Breast epithelium (tissue), 4 donors: ENCODE measurements at regions not wholly inside any gene's neighbourhood (a gene's known extent, or its start where the extent isn't known, plus 50 kb on each side); places are given as distances from the start of the nearest gene placed in this dataset.
"Not testable (repeated sequence)": the region's sequence is repeated elsewhere in the genome, so short reads cannot be mapped to it uniquely, and the experiment has no call there.

Source experiments
- DNase-seq, 2 donors: peaks; one replicate each; pipeline ENCODE4 v3.0.0-alpha.2; 2019; ENCODE audit warnings: low spot score in 2 of 2
- H3K27ac ChIP-seq, 2 donors: fragments of 200-600 bp; sonication (generic) in 1 of 2; one replicate each; pipeline ENCODE4 v1.5.1; 2016 to 2019; ENCODE audit warnings: mild to moderate bottlenecking in 1 of 2
- H3K27me3 ChIP-seq, 2 donors: fragments of 200-600 bp; sonication (generic) in 1 of 2; one replicate each; pipeline versions ENCODE4 v1.5.1 to v1.6.0; 2017 to 2019; ENCODE audit warnings: control low read depth in 1 of 2, mild to moderate bottlenecking in 1 of 2
- H3K36me3 ChIP-seq: fragments of 200-600 bp; one replicate; pipeline ENCODE4 v1.5.1; 2019
- H3K4me1 ChIP-seq, 2 donors: fragments of 200-600 bp; sonication (generic); one replicate each; pipeline ENCODE4 v1.5.1; 2016 to 2019; ENCODE audit warnings: control low read depth in 1 of 2
- H3K4me3 ChIP-seq, 3 donors: fragments of 200-600 bp; sonication (generic); 1 replicate in 2 of 3; 2 replicates in 1 of 3; pipeline ENCODE4 v1.5.1; 2016 to 2019; ENCODE audit warnings: mild to moderate bottlenecking in 3 of 3, moderate library complexity in 2 of 3
- H3K9me3 ChIP-seq, 2 donors: fragments of 200-600 bp; sonication (generic) in 1 of 2; one replicate each; pipeline ENCODE4 v1.5.1; 2016 to 2019; ENCODE audit warnings: control low read depth in 1 of 2
- CTCF ChIP-seq, 3 donors: fragments of 450-650 bp; IDR thresholded peaks; one replicate each; pipeline ENCODE4 v1.5.1; 2016 to 2017; ENCODE audit warnings: antibody characterized with exemption in 3 of 3, mild to moderate bottlenecking in 3 of 3, moderate library complexity in 3 of 3
- POLR2A ChIP-seq: fragments of 450-650 bp; IDR thresholded peaks from one replicate; pipeline ENCODE4 v1.6.1; 2016; ENCODE audit warnings: antibody characterized with exemption, mild to moderate bottlenecking, moderate library complexity
- POLR2AphosphoS5 ChIP-seq, 3 donors: sonication (generic); formaldehyde crosslinking; IDR thresholded peaks; one replicate each; pipeline ENCODE4 v1.6.1; 2017; ENCODE audit warnings: antibody characterized with exemption in 3 of 3
- intact Hi-C: fragments of 100-400 bp; cut with DNase I; formaldehyde crosslinking; loops from one replicate; pipeline ENCODE4 v1.15.1; 2023; ENCODE audit warnings: low total_unique reads

- DNase-seq = no peak
- Histone ChIP-seq H3K36me3 (no peaks in the 10 kb centered on the region), H3K4me1 (no peaks in the 10 kb centered on the region), H3K4me3 (no peak overlapping the region), H3K27me3 (no peaks in the 10 kb centered on the region), H3K9me3 (peaks cover 9 to 18% of the 10 kb centered on the region in 2 donors), H3K27ac (no peak overlapping the region)
- TF ChIP-seq CTCF (IDR thresholded peaks at IDR 0.05) = no peak
- no peak for TF ChIP-seq POLR2A
- TF ChIP-seq POLR2AphosphoS5 (IDR thresholded peaks at IDR 0.05) = no peak
- intact Hi-C loops = loop anchor here (10.0 kb wide), 1 partner anchor 1067 kb away; no protein-coding TSS in a partner anchor
Measured at GRCh38 chr2:71961289-71962027, 186.2 kb downstream of the CYP26B1 start.

- Histone ChIP-seq H3K36me3 (no peaks in the 10 kb centered on the region), H3K27me3 (no peaks in the 10 kb centered on the region), H3K4me3 (no peak overlapping the region), H3K27ac (no peak overlapping the region), H3K4me1 (no peaks in the 10 kb centered on the region), H3K9me3 (peaks cover 9 to 18% of the 10 kb centered on the region in 2 donors)
- no peak for DNase-seq
- TF ChIP-seq POLR2AphosphoS5 (IDR thresholded peaks at IDR 0.05) = no peak
- TF ChIP-seq POLR2A = no peak
- no peak for TF ChIP-seq CTCF (IDR thresholded peaks at IDR 0.05)
- intact Hi-C loops = no loop called here
Measured at GRCh38 chr2:71959494-71959893, 188.2 kb downstream of the CYP26B1 start.

GRCh38 chr2:71958426-71958825 is 189.2 kb downstream of the CYP26B1 start:
- intact Hi-C loops, H3K4me1 ChIP-seq, H3K27ac ChIP-seq, H3K4me3 ChIP-seq, H3K27me3 ChIP-seq, H3K36me3 ChIP-seq, DNase-seq: not testable (repeated sequence)
- H3K9me3 ChIP-seq = peaks cover 9 to 18% of the 10 kb centered on the region in 2 donors

GRCh38 chr2:71952572-71953188 is 195.0 kb downstream of the CYP26B1 start:
- no peak for TF ChIP-seq CTCF (IDR thresholded peaks at IDR 0.05)
- TF ChIP-seq POLR2AphosphoS5 (IDR thresholded peaks at IDR 0.05) = no peak
- TF ChIP-seq POLR2A = no peak
- Histone ChIP-seq H3K4me3 (no peak overlapping the region), H3K36me3 (no peaks in the 10 kb centered on the region), H3K27ac (peak overlapping the region; percentile 72 to 78), H3K27me3 (no peaks in the 10 kb centered on the region), H3K9me3 (peaks cover under 1 to 5% of the 10 kb centered on the region in 2 donors), H3K4me1 (peaks cover 0 to 5% of the 10 kb centered on the region in 2 donors)
- peak in 1 of 2 donors; percentile 47 for DNase-seq
- intact Hi-C loops = loop anchor here (1.0 kb wide), 1 partner anchor 21 kb away; no protein-coding TSS in a partner anchor

- intact Hi-C loops = loop anchor here (1.0 kb wide), 1 partner anchor 21 kb away; no protein-coding TSS in a partner anchor
- TF ChIP-seq POLR2A = no peak
- TF ChIP-seq POLR2AphosphoS5 (IDR thresholded peaks at IDR 0.05) = no peak
- TF ChIP-seq CTCF (IDR thresholded peaks at IDR 0.05) = no peak
- no peak for DNase-seq
- H3K4me1 ChIP-seq = peaks cover 0 to 5% of the 10 kb centered on the region in 2 donors
- H3K27me3 ChIP-seq = no peaks in the 10 kb centered on the region
- no peak overlapping the region for H3K4me3 ChIP-seq
- H3K36me3 ChIP-seq = no peaks in the 10 kb centered on the region
- H3K27ac ChIP-seq = peak overlapping the region; percentile 72 to 78
- H3K9me3 ChIP-seq = no peaks in the 10 kb centered on the region
Measured at GRCh38 chr2:71951718-71952404, 195.8 kb downstream of the CYP26B1 start.
